Activated CD4-positive, alpha-beta T cell treated with anti-CD3 and anti-CD28 coated beads for 4 hours (primary cell): ENCODE measurements at regions not wholly inside any gene's neighbourhood (a gene's known extent, or its start where the extent isn't known, plus 50 kb on each side); places are given as distances from the start of the nearest gene placed in this dataset.

Experiments used
- DNase-seq, 2 donors: peaks; one replicate each; pipeline ENCODE4 v3.0.0-alpha.2; 2020

GRCh38 chr2:7915302-7916091 lies 766.4 kb upstream of the ID2 start:
- DNase-seq = no peak

GRCh38 chr2:7916670-7917069 lies 765.2 kb upstream of the ID2 start:
- no peak for DNase-seq

DNA sequence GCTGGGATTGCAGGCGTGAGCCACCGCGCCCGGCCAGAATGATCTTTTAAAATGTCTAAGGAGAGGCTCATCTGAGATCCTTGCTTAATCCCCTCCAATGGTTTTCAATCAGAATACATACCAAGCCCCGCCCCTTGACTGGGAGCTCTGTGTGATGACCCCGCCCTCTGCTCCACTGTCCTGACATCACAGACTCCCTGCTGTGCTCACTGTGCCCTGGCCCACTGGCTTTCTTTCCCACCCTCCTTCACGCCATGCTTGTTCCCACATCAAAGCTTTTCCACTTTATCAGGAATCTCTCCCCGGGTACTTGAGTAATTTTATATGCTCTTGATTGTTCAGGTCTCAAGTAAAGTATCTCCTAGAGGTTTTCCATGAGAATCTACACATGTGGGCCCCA lies 762.3 kb upstream of the ID2 start:
- no peak for DNase-seq

GRCh38 chr2:7924023-7924762 lies 757.7 kb upstream of the ID2 start:
- DNase-seq = no peak

GRCh38 chr2:7925506-7925905 lies 756.4 kb upstream of the ID2 start:
- DNase-seq = no peak

GRCh38 chr2:7927691-7928090 lies 754.2 kb upstream of the ID2 start:
- no peak for DNase-seq

GRCh38 chr2:7929281-7929680 lies 752.6 kb upstream of the ID2 start:
- no peak for DNase-seq

DNA sequence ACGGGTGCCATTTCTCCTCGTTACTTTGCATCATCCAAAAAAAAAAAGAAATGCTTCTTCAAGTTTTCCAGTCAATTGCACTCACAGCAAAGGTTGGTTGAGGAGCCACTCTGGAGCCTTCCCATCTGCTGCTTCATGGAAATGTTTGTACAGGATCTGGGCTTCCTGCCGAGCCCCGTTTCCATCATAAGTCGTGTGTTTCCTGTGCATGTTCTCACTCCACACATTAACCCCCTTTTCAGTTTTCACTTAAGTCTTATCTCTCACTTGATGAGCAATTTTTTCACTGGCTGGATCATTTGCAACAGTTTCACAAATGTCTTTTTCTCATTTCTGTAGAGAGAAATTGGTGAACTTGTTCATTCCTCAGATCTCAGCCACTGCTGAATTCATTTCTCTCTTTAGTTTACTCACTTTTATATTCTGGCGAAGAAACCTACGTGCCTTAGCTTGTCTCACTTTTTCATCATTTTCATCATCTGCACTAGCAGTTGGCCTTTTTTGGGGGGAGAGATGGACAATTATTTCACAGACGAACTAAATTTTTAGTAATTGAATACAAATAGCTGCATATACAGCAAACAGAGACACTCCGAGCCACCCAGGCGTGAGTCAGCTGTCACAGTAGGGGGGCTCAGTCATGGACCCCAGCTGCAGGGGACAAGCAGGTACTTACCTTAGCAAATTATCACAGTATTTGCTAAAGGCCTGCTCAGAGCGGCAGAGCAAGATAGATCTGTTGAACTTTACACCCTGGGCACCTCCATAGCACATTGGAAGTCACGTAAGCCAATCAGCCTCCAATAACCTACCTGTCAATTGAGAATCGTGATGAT lies 750.8 kb upstream of the ID2 start:
- DNase-seq = no peak

GRCh38 chr2:7931808-7932207 lies 750.0 kb upstream of the ID2 start:
- no peak for DNase-seq

DNA sequence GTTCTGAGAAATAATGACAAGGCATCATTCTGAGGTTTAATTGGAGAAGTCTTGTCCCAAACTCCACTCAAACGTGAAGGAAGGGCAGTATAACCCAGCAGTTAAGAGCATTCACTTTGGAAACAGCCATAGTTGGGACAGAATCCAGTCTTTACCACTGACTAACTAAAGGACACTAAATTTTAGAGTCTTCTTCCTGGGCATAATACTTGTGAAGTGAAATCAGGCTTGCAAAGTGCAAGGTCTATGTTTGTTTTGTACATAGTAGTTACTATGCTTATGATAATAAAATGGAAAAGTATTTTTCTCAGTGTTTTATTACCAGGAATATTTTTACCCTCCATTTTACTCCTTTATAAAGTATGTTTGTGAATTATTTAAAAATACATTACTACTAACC lies 748.2 kb upstream of the ID2 start:
- DNase-seq = no peak

GRCh38 chr2:7934476-7934875 lies 747.4 kb upstream of the ID2 start:
- no peak for DNase-seq

- no peak for DNase-seq
Measured at GRCh38 chr2:7937082-7937481, 744.8 kb upstream of the ID2 start.

GRCh38 chr2:7940723-7941122 lies 741.1 kb upstream of the ID2 start:
- no peak for DNase-seq

- DNase-seq = no peak
Measured at GRCh38 chr2:7943446-7943845, 738.4 kb upstream of the ID2 start.

DNA sequence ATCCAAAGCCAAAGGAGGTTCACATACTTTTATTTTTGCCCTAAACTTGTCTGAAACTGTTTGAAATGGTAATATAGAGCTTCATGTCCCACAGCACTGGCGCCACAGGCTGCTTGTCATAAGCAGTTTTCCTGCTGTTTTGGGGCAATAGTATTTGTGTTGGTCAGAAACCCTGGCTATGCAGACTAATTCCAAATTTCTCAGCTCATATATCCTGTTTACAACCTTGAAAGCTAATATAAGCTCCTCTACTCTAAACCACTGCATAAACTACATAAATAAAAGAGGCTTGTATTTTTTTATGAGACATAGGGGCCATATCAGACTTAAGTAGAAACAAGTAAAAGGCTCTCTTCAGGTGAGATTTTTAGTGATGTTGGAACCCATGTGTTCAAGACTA lies 736.8 kb upstream of the ID2 start:
- DNase-seq = no peak

GRCh38 chr2:7950035-7950612 lies 731.7 kb upstream of the ID2 start:
- no peak for DNase-seq

- DNase-seq = no peak
Measured at GRCh38 chr2:7951001-7951400, 730.9 kb upstream of the ID2 start.

- DNase-seq = no peak
Measured at GRCh38 chr2:7951490-7951889, 730.4 kb upstream of the ID2 start.

GRCh38 chr2:7952046-7952745 lies 729.7 kb upstream of the ID2 start:
- DNase-seq = no peak

- no peak for DNase-seq
Measured at GRCh38 chr2:7953195-7953594, 728.7 kb upstream of the ID2 start.

DNA sequence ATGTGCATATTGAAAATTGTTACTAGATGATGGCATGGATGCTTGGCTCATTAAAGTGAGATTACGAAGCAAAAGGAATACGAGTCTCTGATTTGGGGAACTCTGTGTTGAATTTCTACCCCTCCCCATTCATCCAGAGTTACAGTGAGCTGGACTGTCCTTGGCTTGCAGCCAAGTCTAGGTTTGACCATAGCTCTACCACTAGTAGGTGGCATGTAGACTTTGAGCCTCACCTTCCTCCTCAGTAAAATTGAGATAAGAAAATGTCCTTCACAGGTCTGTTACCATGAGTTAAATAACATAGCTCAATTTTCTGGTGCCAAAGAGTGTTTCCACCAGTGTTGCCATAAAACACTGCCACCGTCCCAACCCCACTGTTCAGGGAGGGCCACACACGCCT lies 727.6 kb upstream of the ID2 start:
- DNase-seq = no peak

- no peak for DNase-seq
Measured at GRCh38 chr2:7956126-7956689, 725.6 kb upstream of the ID2 start.
